ENCODE measurements at regions not wholly inside any gene's neighbourhood (a gene's known extent, or its start where the extent isn't known, plus 50 kb on each side); places are given as distances from the start of the nearest gene placed in this dataset.

DNA sequence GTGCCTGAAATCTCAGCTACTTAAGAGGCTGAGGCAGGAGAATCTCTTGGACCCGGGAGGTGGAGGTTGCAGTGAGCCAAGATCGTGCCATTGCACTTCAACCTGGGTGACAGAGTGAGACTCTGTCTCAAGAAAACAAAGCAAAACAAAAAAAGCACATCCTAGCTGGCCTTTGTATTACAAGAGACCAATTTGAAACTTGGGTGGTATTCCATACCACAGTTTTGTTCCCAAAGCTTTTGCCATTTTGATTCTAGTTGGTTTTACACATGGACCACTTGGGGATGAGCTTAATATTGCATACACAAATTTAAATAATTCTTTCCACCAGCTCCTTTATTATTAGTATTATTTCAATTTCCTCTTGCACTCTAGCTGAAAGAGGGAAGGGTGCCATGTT is 276.9 kb upstream of the SLC16A7 start:
- no peak for TF ChIP-seq EGR1 (IDR thresholded peaks at IDR 0.05)
- no peak for TF ChIP-seq CEBPB (IDR thresholded peaks at IDR 0.05)
- TF ChIP-seq YY1 (IDR thresholded peaks at IDR 0.05; ENCODE audit: low read depth): no peak
- no peak for TF ChIP-seq MAX (IDR thresholded peaks at IDR 0.05)
- no peak for TF ChIP-seq NFIC (IDR thresholded peaks at IDR 0.05)
- no peak for TF ChIP-seq CREB1 (IDR thresholded peaks at IDR 0.05; ENCODE audit: low read depth)
- no peak for TF ChIP-seq REST (IDR thresholded peaks at IDR 0.05; ENCODE audit: low read depth)
- TF ChIP-seq FOXM1 (IDR thresholded peaks at IDR 0.05; ENCODE audit: borderline replicate concordance, low read depth): no peak
- TF ChIP-seq TCF12 (IDR thresholded peaks at IDR 0.05; ENCODE audit: low read depth): no peak
